HEK293T (cell line): ENCODE measurements at regions not wholly inside any gene's neighbourhood (a gene's known extent, or its start where the extent isn't known, plus 50 kb on each side); places are given as distances from the start of the nearest gene placed in this dataset.

ENCODE experiments used
- CTCF ChIA-PET: fragments of 350-600 bp; formaldehyde crosslinking; extraction: SDS; loops from one replicate; lab custom pipeline; 2021; ENCODE audit warnings: antibody characterized with exemption, inconsistent platforms; lab: Yijun Ruan, JAX
- POLR2A ChIA-PET: fragments of 350-600 bp; formaldehyde crosslinking; extraction: SDS; loops from one replicate; lab custom pipeline; 2020; ENCODE audit warnings: antibody characterized with exemption, inconsistent platforms; lab: Yijun Ruan, JAX
- DNase-seq: peaks from one replicate; pipeline ENCODE4 v3.0.0; 2012; ENCODE audit warnings: mixed read lengths; ENCODE audit errors: extremely low spot score
- ARNT ChIP-seq: fragments of 450-650 bp; IDR thresholded peaks from 2 replicates; pipeline ENCODE4 v1.6.1; 2017; ENCODE audit warnings: mild to moderate bottlenecking
- BHLHE40 ChIP-seq: fragments of 450-650 bp; IDR thresholded peaks from 2 replicates; pipeline ENCODE4 v1.6.1; 2016; ENCODE audit warnings: mild to moderate bottlenecking, moderate library complexity, borderline replicate concordance
- CTBP1 ChIP-seq: fragments of 450-650 bp; IDR thresholded peaks from 2 replicates; pipeline ENCODE4 v1.6.1; 2016; ENCODE audit warnings: borderline replicate concordance
- ELF4 ChIP-seq: fragments of 450-650 bp; IDR thresholded peaks from 2 replicates; pipeline ENCODE4 v1.6.1; 2017; ENCODE audit warnings: antibody characterized with exemption
- FOXA1 ChIP-seq: fragments of 450-650 bp; IDR thresholded peaks from 2 replicates; pipeline ENCODE4 v1.6.1; 2016; ENCODE audit warnings: mild to moderate bottlenecking
- FOXK2 ChIP-seq: fragments of 450-650 bp; IDR thresholded peaks from 2 replicates; pipeline ENCODE4 v1.6.1; 2016; ENCODE audit warnings: mild to moderate bottlenecking
- FOXM1 ChIP-seq: fragments of 450-650 bp; IDR thresholded peaks from 2 replicates; pipeline ENCODE4 v1.6.1; 2017; ENCODE audit warnings: mild to moderate bottlenecking, borderline replicate concordance
- HDGF ChIP-seq: fragments of 450-650 bp; IDR thresholded peaks from 2 replicates; pipeline ENCODE4 v1.6.1; 2017; ENCODE audit warnings: antibody characterized with exemption, borderline replicate concordance
- L3MBTL2 ChIP-seq: fragments of 450-650 bp; conservative IDR thresholded peaks from 2 replicates; pipeline ENCODE4 v1.6.1; 2016; ENCODE audit warnings: mild to moderate bottlenecking
- LEF1 ChIP-seq: fragments of 450-650 bp; IDR thresholded peaks from 2 replicates; pipeline ENCODE4 v1.6.1; 2017; ENCODE audit warnings: mild to moderate bottlenecking, borderline replicate concordance
- NFRKB ChIP-seq: fragments of 450-650 bp; IDR thresholded peaks from 2 replicates; pipeline ENCODE4 v1.6.1; 2016; ENCODE audit warnings: mild to moderate bottlenecking, moderate library complexity
- PKNOX1 ChIP-seq: fragments of 450-650 bp; IDR thresholded peaks from 2 replicates; pipeline ENCODE4 v1.6.1; 2016
- SP1 ChIP-seq: fragments of 450-650 bp; IDR thresholded peaks from 2 replicates; pipeline ENCODE4 v1.6.1; 2017
- SUZ12 ChIP-seq: fragments of 450-650 bp; IDR thresholded peaks from 2 replicates; pipeline ENCODE4 v1.6.1; 2016; ENCODE audit warnings: mild to moderate bottlenecking
- TARDBP ChIP-seq: fragments of 450-650 bp; IDR thresholded peaks from 2 replicates; pipeline ENCODE4 v1.6.1; 2016
- ZNF384 ChIP-seq: fragments of 450-650 bp; IDR thresholded peaks from 2 replicates; pipeline ENCODE4 v1.6.1; 2016

GRCh38 chr5:91639744-91640143 is 256.6 kb upstream of the ARRDC3 start:
- DNase-seq: no peak
- ChIA-PET POLR2A (no interaction called here), CTCF (no interaction called here)
- no peak for TF ChIP-seq ZNF384
- TF ChIP-seq FOXM1: no peak
- no peak for TF ChIP-seq HDGF
- TF ChIP-seq SUZ12: no peak
- no peak for TF ChIP-seq SP1
- no peak for TF ChIP-seq BHLHE40
- no peak for TF ChIP-seq LEF1
- no peak for TF ChIP-seq ELF4
- no peak for TF ChIP-seq FOXA1
- no peak for TF ChIP-seq NFRKB
- no peak for TF ChIP-seq CTBP1
- TF ChIP-seq PKNOX1: no peak
- no peak for TF ChIP-seq L3MBTL2
- no peak for TF ChIP-seq FOXK2
- TF ChIP-seq TARDBP: no peak

- CTCF ChIA-PET: no interaction called here
Measured at GRCh38 chr5:91638010-91638409, 254.9 kb upstream of the ARRDC3 start.

GRCh38 chr5:91635950-91636734 is 253.0 kb upstream of the ARRDC3 start:
- TF ChIP-seq SP1 (no peak), ARNT (no peak), FOXM1 (no peak), BHLHE40 (no peak), PKNOX1 (no peak), ZNF384 (no peak), FOXK2 (no peak), ELF4 (no peak), FOXA1 (no peak), HDGF (no peak), CTBP1 (no peak), LEF1 (no peak), TARDBP (no peak)
- peak; percentile 11 for DNase-seq
- CTCF ChIA-PET: no interaction called here
- POLR2A ChIA-PET: no interaction called here

More at GRCh38 chr5:91638010-91638409, 254.9 kb upstream of the ARRDC3 start:
- POLR2A ChIA-PET: no interaction called here
- DNase-seq: no peak
- TF ChIP-seq L3MBTL2: no peak
- no peak for TF ChIP-seq ARNT
- TF ChIP-seq ELF4: no peak
- TF ChIP-seq LEF1: no peak
- no peak for TF ChIP-seq CTBP1
- TF ChIP-seq ZNF384: no peak
- no peak for TF ChIP-seq FOXK2
- TF ChIP-seq HDGF: no peak
- no peak for TF ChIP-seq FOXM1
- no peak for TF ChIP-seq BHLHE40
- TF ChIP-seq PKNOX1: no peak

GRCh38 chr5:91632871-91633270 is 249.8 kb upstream of the ARRDC3 start:
- peak; percentile 82 for TF ChIP-seq PKNOX1
- no peak for TF ChIP-seq ARNT
- TF ChIP-seq ZNF384: no peak
- no peak for TF ChIP-seq SUZ12
- no peak for TF ChIP-seq CTBP1
- no peak for TF ChIP-seq FOXM1
- ChIA-PET CTCF (no interaction called here), POLR2A (no interaction called here)
- no peak for DNase-seq

- ChIA-PET POLR2A (no interaction called here), CTCF (no interaction called here)
- TF ChIP-seq ELF4: no peak
- TF ChIP-seq LEF1: no peak
- TF ChIP-seq FOXA1: no peak
- no peak for TF ChIP-seq HDGF
- TF ChIP-seq SP1: no peak
- no peak for TF ChIP-seq TARDBP
- TF ChIP-seq ARNT: no peak
- no peak for TF ChIP-seq SUZ12
Measured at GRCh38 chr5:91611746-91612145, 228.6 kb upstream of the ARRDC3 start.

GRCh38 chr5:91607675-91608074 is 224.6 kb upstream of the ARRDC3 start:
- TF ChIP-seq PKNOX1 (peak; percentile 45), FOXM1 (no peak)
- POLR2A ChIA-PET: no interaction called here
- CTCF ChIA-PET: no interaction called here
- no peak for DNase-seq

More at GRCh38 chr5:91611746-91612145, 228.6 kb upstream of the ARRDC3 start:
- DNase-seq: no peak
